SU-DHL-6 (cell line): ENCODE measurements at regions not wholly inside any gene's neighbourhood (a gene's known extent, or its start where the extent isn't known, plus 50 kb on each side); places are given as distances from the start of the nearest gene placed in this dataset.

Source experiments
- H2AFZ ChIP-seq: fragments of 200-600 bp; sonication (generic); 2 replicates; pipeline ENCODE4 v1.6.1; 2014; ENCODE audit warnings: low read depth, mild to moderate bottlenecking, moderate library complexity, mixed read lengths, antibody characterized with exemption, low read length; ENCODE audit not compliant: severe bottlenecking
- H3F3A ChIP-seq: fragments of 200-600 bp; shearing (Covaris generic); 2 replicates; pipeline ENCODE4 v1.6.0; 2016; ENCODE audit warnings: antibody characterized with exemption, mild to moderate bottlenecking; ENCODE audit not compliant: insufficient read depth
- H3K27ac ChIP-seq: fragments of 200-600 bp; sonication (generic); 2 replicates; pipeline ENCODE4 v1.5.1; 2016; ENCODE audit warnings: low read depth, mild to moderate bottlenecking, low read length, moderate library complexity, mixed read lengths
- H3K27me3 ChIP-seq: fragments of 200-600 bp; sonication (generic), shearing (Covaris generic); 2 replicates; pipeline ENCODE4 v1.6.0; 2014; ENCODE audit warnings: mild to moderate bottlenecking, low read length
- H3K36me3 ChIP-seq: fragments of 200-600 bp; sonication (generic); 2 replicates; pipeline ENCODE4 v1.6.1; 2014; ENCODE audit warnings: mild to moderate bottlenecking, low read length, mixed read lengths
- H3K4me2 ChIP-seq: fragments of 300-600, 200-600 bp; shearing (Covaris generic), sonication (generic); 2 replicates; pipeline ENCODE4 v1.6.0; 2014; ENCODE audit warnings: low read length, low read depth, mild to moderate bottlenecking; ENCODE audit not compliant: poor library complexity, severe bottlenecking
- H3K4me3 ChIP-seq: fragments of 200-600 bp; sonication (generic); 2 replicates; pipeline ENCODE4 v1.5.1; 2014; ENCODE audit warnings: antibody characterized with exemption, low read length, mild to moderate bottlenecking, mixed read lengths; ENCODE audit not compliant: insufficient read depth, poor library complexity, severe bottlenecking
- H3K79me2 ChIP-seq: fragments of 200-600 bp; sonication (generic); 2 replicates; pipeline ENCODE4 v1.6.1; 2014; ENCODE audit warnings: mild to moderate bottlenecking, low read length, moderate library complexity; ENCODE audit not compliant: insufficient read depth
- H3K9ac ChIP-seq: fragments of 200-600 bp; sonication (generic); 2 replicates; pipeline ENCODE4 v1.7.0; 2014; ENCODE audit warnings: mild to moderate bottlenecking, low read length
- H3K9me2 ChIP-seq: fragments of 200-600 bp; sonication (generic); replicated peaks from 2 replicates; pipeline ENCODE4 v1.6.1; 2014; ENCODE audit warnings: low read length; ENCODE audit not compliant: insufficient read depth
- H3K9me3 ChIP-seq: fragments of 200-600 bp; sonication (generic); 2 replicates; pipeline ENCODE4 v1.6.1; 2014; ENCODE audit warnings: low read length, mixed read lengths; ENCODE audit not compliant: insufficient read depth
- H4K20me1 ChIP-seq: fragments of 200-600 bp; sonication (generic); 2 replicates; pipeline ENCODE4 v1.6.1; 2014; ENCODE audit warnings: low read depth, mild to moderate bottlenecking, antibody characterized with exemption, low read length, moderate library complexity, mixed read lengths
- CTCF ChIP-seq: fragments of 200-600 bp; sonication (generic); IDR thresholded peaks from one replicate; pipeline ENCODE4 v1.5.1; 2017; ENCODE audit warnings: antibody characterized with exemption, mild to moderate bottlenecking, low read length, moderate library complexity; ENCODE audit not compliant: insufficient read depth, poor library complexity, severe bottlenecking
- EZH2phosphoT487 ChIP-seq: fragments of 200-600 bp; sonication (generic), shearing (Covaris generic); conservative IDR thresholded peaks from 2 replicates; pipeline ENCODE4 v1.6.1; 2018; ENCODE audit warnings: mild to moderate bottlenecking, antibody characterized with exemption, low read length, moderate library complexity, mixed read lengths

DNA sequence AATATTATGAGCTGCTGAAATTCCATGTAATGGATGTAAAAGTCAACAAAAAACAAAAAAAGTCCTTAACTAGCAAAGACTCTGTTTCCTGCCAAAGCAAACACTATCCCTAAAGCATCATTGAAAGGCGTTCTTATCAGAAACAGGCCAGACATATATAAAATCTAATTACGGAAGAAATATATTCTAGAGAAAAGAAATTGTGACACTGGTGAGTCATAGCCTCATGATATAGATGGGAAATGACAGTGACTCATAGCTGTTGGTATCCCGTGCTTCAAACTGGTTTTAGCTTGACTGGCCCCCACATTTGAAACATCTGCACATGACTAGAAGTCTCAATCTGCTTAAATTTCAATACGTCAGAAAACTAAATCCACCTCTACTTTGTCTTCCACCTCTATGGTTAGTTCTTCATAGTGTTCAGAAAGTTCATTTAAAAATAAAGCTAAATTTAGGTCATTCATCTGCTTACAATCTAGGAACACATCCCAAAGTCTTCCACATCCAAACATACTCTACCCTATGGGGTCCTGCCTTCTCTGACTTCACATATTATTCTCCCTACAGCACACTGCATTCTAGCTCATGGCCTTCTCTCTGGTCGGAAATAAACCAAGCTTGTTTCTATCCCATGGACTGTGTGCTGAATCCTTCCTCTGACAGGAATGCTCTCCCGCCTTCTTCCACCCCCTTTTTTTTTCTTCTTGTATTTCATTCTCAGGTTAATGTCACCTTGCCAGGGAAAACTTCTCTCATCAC is 456.3 kb upstream of the ARRDC4 start:
- Histone ChIP-seq H4K20me1 (no peaks in the 10 kb centered on the region), H3K79me2 (no peaks in the 10 kb centered on the region), H3K36me3 (no peaks in the 10 kb centered on the region), H3K9ac (no peak overlapping the region), H3K9me2 (no peaks in the 10 kb centered on the region), H3K4me2 (no peak overlapping the region), H3K9me3 (no peaks in the 10 kb centered on the region), H2AFZ (no peak overlapping the region), H3F3A (no peaks in the 10 kb centered on the region), H3K4me3 (no peak overlapping the region), H3K27me3 (no peaks in the 10 kb centered on the region), H3K27ac (no peak overlapping the region)
- TF ChIP-seq CTCF = no peak

DNA sequence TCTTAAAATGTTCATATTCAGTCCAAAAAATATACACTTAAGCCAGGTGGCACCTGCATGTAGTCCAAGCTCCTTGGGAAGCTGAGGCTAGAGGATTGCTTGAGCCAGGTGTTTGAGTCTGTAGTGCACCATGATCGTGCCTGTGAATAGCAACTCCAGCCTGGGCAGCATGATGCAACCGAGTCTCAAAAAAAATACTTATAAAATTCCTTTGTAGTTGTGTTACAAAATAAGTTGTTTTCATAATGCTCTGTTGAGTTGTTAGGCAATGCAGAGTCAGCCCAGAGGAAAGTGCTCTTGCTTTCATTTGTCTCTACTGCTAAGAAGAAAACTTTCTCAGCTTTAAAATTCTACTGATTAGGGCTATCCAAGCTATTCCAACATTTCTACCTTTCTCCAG is 442.8 kb upstream of the ARRDC4 start:
- Histone ChIP-seq H4K20me1 (no peaks in the 10 kb centered on the region), H3K9ac (no peak overlapping the region), H2AFZ (no peak overlapping the region), H3K27me3 (no peaks in the 10 kb centered on the region), H3F3A (no peaks in the 10 kb centered on the region), H3K9me2 (no peaks in the 10 kb centered on the region), H3K4me2 (no peak overlapping the region), H3K36me3 (no peaks in the 10 kb centered on the region), H3K27ac (no peak overlapping the region), H3K4me3 (no peak overlapping the region), H3K79me2 (no peaks in the 10 kb centered on the region), H3K9me3 (no peaks in the 10 kb centered on the region)
- TF ChIP-seq EZH2phosphoT487 = no peak
- no peak for TF ChIP-seq CTCF

DNA sequence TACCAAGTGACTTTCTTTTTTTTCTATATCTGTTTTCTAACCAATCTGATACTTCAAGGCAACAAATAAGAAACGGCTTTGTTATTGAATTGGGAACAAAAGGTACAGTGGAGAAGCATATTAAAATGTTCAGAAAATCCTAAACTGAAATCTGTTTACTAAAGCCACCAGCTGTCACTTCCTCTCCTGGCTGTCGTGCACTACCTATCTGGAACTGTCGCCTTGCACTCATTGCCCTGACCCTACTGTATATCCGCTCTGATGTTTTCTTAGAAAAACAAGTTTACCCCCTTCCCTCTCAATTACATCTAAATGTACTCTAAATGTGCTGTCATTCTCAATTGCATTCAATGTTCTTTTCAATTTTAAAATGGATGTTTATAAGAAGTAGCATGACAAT is 439.8 kb upstream of the ARRDC4 start:
- H3F3A ChIP-seq = no peaks in the 10 kb centered on the region
- H3K27ac ChIP-seq = no peak overlapping the region
- no peak overlapping the region for H3K4me3 ChIP-seq
- no peak overlapping the region for H3K9ac ChIP-seq
- H3K9me2 ChIP-seq = no peaks in the 10 kb centered on the region
- H3K4me2 ChIP-seq = no peak overlapping the region
- no peaks in the 10 kb centered on the region for H3K79me2 ChIP-seq
- TF ChIP-seq EZH2phosphoT487 (no peak), CTCF (no peak)
- no peak overlapping the region for H2AFZ ChIP-seq
- no peaks in the 10 kb centered on the region for H4K20me1 ChIP-seq
- no peaks in the 10 kb centered on the region for H3K36me3 ChIP-seq
- no peaks in the 10 kb centered on the region for H3K9me3 ChIP-seq
- no peaks in the 10 kb centered on the region for H3K27me3 ChIP-seq
